ENCODE measurements at regions not wholly inside any gene's neighbourhood (a gene's known extent, or its start where the extent isn't known, plus 50 kb on each side); places are given as distances from the start of the nearest gene placed in this dataset.

- ChIA-PET CTCF (no interaction called here), POLR2A (no interaction called here)
- H3K4me3 ChIP-seq (ENCODE audit: low read length), result no peak overlapping the region
- DNase-seq, result no peak
- H3K27ac ChIP-seq (ENCODE audit: low read depth, low read length), result no peak overlapping the region
- H3K9me3 Mint-ChIP-seq, result peaks cover 0 to 5% (median 2%) of the 10 kb centered on the region in 5 donors
- H3K4me1 Mint-ChIP-seq, result no peaks in the 10 kb centered on the region
- H3K27ac Mint-ChIP-seq, result no peak overlapping the region
- H3K4me1 ChIP-seq (ENCODE audit: insufficient read depth, low read length), result no peaks in the 10 kb centered on the region
- H3K9me3 ChIP-seq (ENCODE audit: low read length), result no peaks in the 10 kb centered on the region
- H3K27me3 ChIP-seq (ENCODE audit: insufficient read depth, low read length, poor library complexity, severe bottlenecking), result no peaks in the 10 kb centered on the region
- H3K36me3 ChIP-seq (ENCODE audit: insufficient read depth, low read length), result no peaks in the 10 kb centered on the region
- no peak overlapping the region for H3K4me3 Mint-ChIP-seq
- H3K36me3 Mint-ChIP-seq, result no peaks in the 10 kb centered on the region
- no peaks in the 10 kb centered on the region for H3K27me3 Mint-ChIP-seq
These were observed 219.4 kb upstream of the SSTR4 start for GRCh38 chr20:22815603-22816315.

- no peaks in the 10 kb centered on the region for H3K36me3 ChIP-seq (ENCODE audit: insufficient read depth, low read length)
- no peaks in the 10 kb centered on the region for H3K4me1 Mint-ChIP-seq
- no peak overlapping the region for H3K27ac ChIP-seq (ENCODE audit: low read depth, low read length)
- H3K4me3 ChIP-seq (ENCODE audit: low read length), result no peak overlapping the region
- no peak overlapping the region for H3K4me3 Mint-ChIP-seq
- H3K27me3 ChIP-seq (ENCODE audit: insufficient read depth, low read length, poor library complexity, severe bottlenecking), result no peaks in the 10 kb centered on the region
- no peaks in the 10 kb centered on the region for H3K27me3 Mint-ChIP-seq
- H3K4me1 ChIP-seq (ENCODE audit: insufficient read depth, low read length), result no peaks in the 10 kb centered on the region
- H3K9me3 Mint-ChIP-seq, result peaks cover 0 to 5% (median 2%) of the 10 kb centered on the region in 5 donors
- CTCF ChIA-PET, result no interaction called here
- H3K27ac Mint-ChIP-seq, result no peak overlapping the region
- POLR2A ChIA-PET, result no interaction called here
- H3K9me3 ChIP-seq (ENCODE audit: low read length), result no peaks in the 10 kb centered on the region
- H3K36me3 Mint-ChIP-seq, result no peaks in the 10 kb centered on the region
- DNase-seq, result no peak
These were observed 216.5 kb upstream of the SSTR4 start for GRCh38 chr20:22818636-22819035.

GRCh38 chr20:22819112-22819511, 216.0 kb upstream of the SSTR4 start:
- Histone ChIP-seq H3K4me3 (ENCODE audit: low read length) (no peak overlapping the region), H3K9me3 (ENCODE audit: low read length) (no peaks in the 10 kb centered on the region), H3K27ac (ENCODE audit: low read depth, low read length) (no peak overlapping the region), H3K36me3 (ENCODE audit: insufficient read depth, low read length) (no peaks in the 10 kb centered on the region), H3K27me3 (ENCODE audit: insufficient read depth, low read length, poor library complexity, severe bottlenecking) (no peaks in the 10 kb centered on the region), H3K4me1 (ENCODE audit: insufficient read depth, low read length) (no peaks in the 10 kb centered on the region)
- ChIA-PET POLR2A (no interaction called here), CTCF (no interaction called here)
- H3K36me3 Mint-ChIP-seq, result no peaks in the 10 kb centered on the region
- H3K27me3 Mint-ChIP-seq, result no peaks in the 10 kb centered on the region
- no peaks in the 10 kb centered on the region for H3K4me1 Mint-ChIP-seq
- no peak for DNase-seq
- H3K27ac Mint-ChIP-seq, result no peak overlapping the region
- H3K9me3 Mint-ChIP-seq, result peaks cover 0 to 5% (median 2%) of the 10 kb centered on the region in 5 donors
- H3K4me3 Mint-ChIP-seq, result no peak overlapping the region

GRCh38 chr20:22819784-22820183, 215.3 kb upstream of the SSTR4 start:
- no peaks in the 10 kb centered on the region for H3K36me3 ChIP-seq (ENCODE audit: insufficient read depth, low read length)
- no peaks in the 10 kb centered on the region for H3K27me3 ChIP-seq (ENCODE audit: insufficient read depth, low read length, poor library complexity, severe bottlenecking)
- no peaks in the 10 kb centered on the region for H3K9me3 ChIP-seq (ENCODE audit: low read length)
- H3K9me3 Mint-ChIP-seq, result peaks cover 0 to 5% (median 2%) of the 10 kb centered on the region in 5 donors
- no peak overlapping the region for H3K27ac ChIP-seq (ENCODE audit: low read depth, low read length)
- H3K27ac Mint-ChIP-seq, result no peak overlapping the region
- H3K36me3 Mint-ChIP-seq, result no peaks in the 10 kb centered on the region
- no peaks in the 10 kb centered on the region for H3K27me3 Mint-ChIP-seq
- DNase-seq, result no peak
- H3K4me1 Mint-ChIP-seq, result no peaks in the 10 kb centered on the region
- no peak overlapping the region for H3K4me3 Mint-ChIP-seq
- CTCF ChIA-PET, result no interaction called here
- POLR2A ChIA-PET, result no interaction called here
- H3K4me3 ChIP-seq (ENCODE audit: low read length), result no peak overlapping the region
- no peaks in the 10 kb centered on the region for H3K4me1 ChIP-seq (ENCODE audit: insufficient read depth, low read length)

GRCh38 chr20:22821081-22821727, 213.9 kb upstream of the SSTR4 start:
- Histone ChIP-seq H3K36me3 (ENCODE audit: insufficient read depth, low read length) (no peaks in the 10 kb centered on the region), H3K27ac (ENCODE audit: low read depth, low read length) (no peak overlapping the region), H3K4me1 (ENCODE audit: insufficient read depth, low read length) (no peaks in the 10 kb centered on the region), H3K9me3 (ENCODE audit: low read length) (no peaks in the 10 kb centered on the region), H3K4me3 (ENCODE audit: low read length) (no peak overlapping the region), H3K27me3 (ENCODE audit: insufficient read depth, low read length, poor library complexity, severe bottlenecking) (no peaks in the 10 kb centered on the region)
- no peak overlapping the region for H3K27ac Mint-ChIP-seq
- no peak for DNase-seq
- H3K4me3 Mint-ChIP-seq, result no peak overlapping the region
- no peaks in the 10 kb centered on the region for H3K27me3 Mint-ChIP-seq
- peaks cover 0 to 5% (median 2%) of the 10 kb centered on the region in 5 donors for H3K9me3 Mint-ChIP-seq
- ChIA-PET CTCF (no interaction called here), POLR2A (no interaction called here)
- no peaks in the 10 kb centered on the region for H3K4me1 Mint-ChIP-seq
- H3K36me3 Mint-ChIP-seq, result no peaks in the 10 kb centered on the region

GRCh38 chr20:22821796-22822195, 213.3 kb upstream of the SSTR4 start:
- no peaks in the 10 kb centered on the region for H3K36me3 ChIP-seq (ENCODE audit: insufficient read depth, low read length)
- Mint-ChIP-seq H3K4me3 (no peak overlapping the region), H3K27me3 (no peaks in the 10 kb centered on the region), H3K36me3 (no peaks in the 10 kb centered on the region), H3K27ac (no peak overlapping the region), H3K4me1 (no peaks in the 10 kb centered on the region), H3K9me3 (peaks cover 0 to 5% (median 2%) of the 10 kb centered on the region in 5 donors)
- ChIA-PET POLR2A (no interaction called here), CTCF (no interaction called here)
- H3K9me3 ChIP-seq (ENCODE audit: low read length), result no peaks in the 10 kb centered on the region
- no peak overlapping the region for H3K4me3 ChIP-seq (ENCODE audit: low read length)
- H3K27me3 ChIP-seq (ENCODE audit: insufficient read depth, low read length, poor library complexity, severe bottlenecking), result no peaks in the 10 kb centered on the region
- no peak for DNase-seq
- no peak overlapping the region for H3K27ac ChIP-seq (ENCODE audit: low read depth, low read length)
- H3K4me1 ChIP-seq (ENCODE audit: insufficient read depth, low read length), result no peaks in the 10 kb centered on the region

GRCh38 chr20:22823119-22823518, 212.0 kb upstream of the SSTR4 start:
- Mint-ChIP-seq H3K4me3 (no peak overlapping the region), H3K9me3 (peaks cover 0 to 4% (median 4%) of the 10 kb centered on the region in 5 donors), H3K27me3 (no peaks in the 10 kb centered on the region), H3K4me1 (no peaks in the 10 kb centered on the region), H3K36me3 (no peaks in the 10 kb centered on the region), H3K27ac (no peak overlapping the region)
- Histone ChIP-seq H3K36me3 (ENCODE audit: insufficient read depth, low read length) (no peaks in the 10 kb centered on the region), H3K4me3 (ENCODE audit: low read length) (no peak overlapping the region), H3K4me1 (ENCODE audit: insufficient read depth, low read length) (no peaks in the 10 kb centered on the region), H3K27me3 (ENCODE audit: insufficient read depth, low read length, poor library complexity, severe bottlenecking) (no peaks in the 10 kb centered on the region), H3K27ac (ENCODE audit: low read depth, low read length) (no peak overlapping the region), H3K9me3 (ENCODE audit: low read length) (no peaks in the 10 kb centered on the region)
- CTCF ChIA-PET, result no interaction called here
- no peak for DNase-seq
- POLR2A ChIA-PET, result no interaction called here

- Histone ChIP-seq H3K27ac (ENCODE audit: low read depth, low read length) (no peak overlapping the region), H3K4me3 (ENCODE audit: low read length) (no peak overlapping the region), H3K36me3 (ENCODE audit: insufficient read depth, low read length) (no peaks in the 10 kb centered on the region), H3K4me1 (ENCODE audit: insufficient read depth, low read length) (no peaks in the 10 kb centered on the region), H3K27me3 (ENCODE audit: insufficient read depth, low read length, poor library complexity, severe bottlenecking) (no peaks in the 10 kb centered on the region), H3K9me3 (ENCODE audit: low read length) (no peaks in the 10 kb centered on the region)
- DNase-seq, result no peak
- no peak overlapping the region for H3K4me3 Mint-ChIP-seq
- POLR2A ChIA-PET, result no interaction called here
- no peak overlapping the region for H3K27ac Mint-ChIP-seq
- H3K4me1 Mint-ChIP-seq, result no peaks in the 10 kb centered on the region
- no peaks in the 10 kb centered on the region for H3K27me3 Mint-ChIP-seq
- CTCF ChIA-PET, result no interaction called here
- peaks cover 0 to 4% (median 2%) of the 10 kb centered on the region in 5 donors for H3K9me3 Mint-ChIP-seq
- H3K36me3 Mint-ChIP-seq, result no peaks in the 10 kb centered on the region
These were observed 211.0 kb upstream of the SSTR4 start for GRCh38 chr20:22824077-22824476.
